BLaER1 treated with 17β-estradiol and CSF1 and Interleukin-3, amounts not matched to agents 10 nM and 100 nM (cell line): ENCODE measurements at regions not wholly inside any gene's neighbourhood (a gene's known extent, or its start where the extent isn't known, plus 50 kb on each side); places are given as distances from the start of the nearest gene placed in this dataset.

Source experiments
- H3K27ac ChIP-seq, 11 experiments: shearing (Covaris generic); formaldehyde crosslinking; 2 replicates each; pipeline ENCODE4 v1.8.1; 2022
- H3K27me3 ChIP-seq, 11 experiments: shearing (Covaris generic); formaldehyde crosslinking; 2 replicates each; pipeline ENCODE4 v1.8.1; 2022
- H3K36me3 ChIP-seq, 11 experiments: shearing (Covaris generic); formaldehyde crosslinking; 2 replicates each; pipeline ENCODE4 v1.8.1; 2022
- H3K4me1 ChIP-seq, 10 experiments: shearing (Covaris generic); formaldehyde crosslinking; 2 replicates each; pipeline ENCODE4 v1.8.1; 2022
- H3K4me2 ChIP-seq, 11 experiments: shearing (Covaris generic); formaldehyde crosslinking; 2 replicates each; pipeline ENCODE4 v1.8.1; 2022
- H3K4me3 ChIP-seq, 10 experiments: shearing (Covaris generic); formaldehyde crosslinking; 2 replicates each; pipeline ENCODE4 v1.8.1; 2022
- H3K9ac ChIP-seq, 11 experiments: shearing (Covaris generic); formaldehyde crosslinking; 2 replicates each; pipeline ENCODE4 v1.8.1; 2022
- H3K9me3 ChIP-seq, 11 experiments: shearing (Covaris generic); formaldehyde crosslinking; replicated peaks in 1 of 11; 2 replicates each; pipeline ENCODE4 v1.8.1; 2022
- H4K20me1 ChIP-seq, 11 experiments: shearing (Covaris generic); formaldehyde crosslinking; 2 replicates each; pipeline ENCODE4 v1.8.1; 2022
- Cebpa-rat ChIP-seq, 11 experiments: shearing (Covaris generic); IDR thresholded peaks; 2 replicates each; pipeline ENCODE4 v1.8.1; 2022

DNA sequence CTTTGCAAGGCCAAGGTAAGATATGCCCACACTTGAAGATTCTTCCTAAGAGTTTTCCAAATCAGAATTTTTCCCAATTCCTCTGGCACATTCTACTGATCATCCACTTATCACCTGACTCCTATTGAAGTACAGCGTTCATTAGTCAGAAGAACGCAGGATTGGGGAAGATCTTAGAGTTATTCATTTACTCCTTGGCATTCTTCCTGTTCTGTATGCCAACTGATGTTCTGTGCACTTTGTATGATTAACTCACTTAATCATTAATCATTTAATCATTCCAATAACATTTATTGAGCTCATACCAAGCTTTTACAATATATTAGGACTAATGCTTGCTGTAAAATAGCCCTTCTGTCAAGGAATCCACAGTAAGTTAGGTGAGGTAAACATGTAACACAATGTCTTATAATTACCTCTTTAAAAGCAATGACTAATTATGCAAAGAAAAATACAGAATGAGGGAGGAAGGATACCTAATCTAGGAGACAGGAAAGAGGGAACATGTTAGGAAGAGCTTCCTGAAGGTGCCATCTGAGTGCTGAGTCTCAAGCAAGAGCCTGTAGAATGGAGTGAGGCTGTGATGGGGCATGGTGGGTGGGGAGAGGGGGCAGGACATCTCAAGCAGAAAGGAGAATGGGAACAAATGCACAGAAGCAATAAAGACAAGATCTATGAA, 71.1 kb upstream of the DPT start:
- H3K9me3 ChIP-seq: no peaks in the 10 kb centered on the region
- no peak overlapping the region for H3K27ac ChIP-seq
- no peak overlapping the region for H3K4me2 ChIP-seq
- no peak overlapping the region for H3K4me3 ChIP-seq
- no peak overlapping the region for H3K9ac ChIP-seq
- H3K4me1 ChIP-seq: no peaks in the 10 kb centered on the region
- no peaks in the 10 kb centered on the region for H3K27me3 ChIP-seq
- no peak for TF ChIP-seq Cebpa-rat (IDR thresholded peaks at IDR 0.05)
- H3K36me3 ChIP-seq: no peaks in the 10 kb centered on the region
- H4K20me1 ChIP-seq: no peaks in the 10 kb centered on the region

DNA sequence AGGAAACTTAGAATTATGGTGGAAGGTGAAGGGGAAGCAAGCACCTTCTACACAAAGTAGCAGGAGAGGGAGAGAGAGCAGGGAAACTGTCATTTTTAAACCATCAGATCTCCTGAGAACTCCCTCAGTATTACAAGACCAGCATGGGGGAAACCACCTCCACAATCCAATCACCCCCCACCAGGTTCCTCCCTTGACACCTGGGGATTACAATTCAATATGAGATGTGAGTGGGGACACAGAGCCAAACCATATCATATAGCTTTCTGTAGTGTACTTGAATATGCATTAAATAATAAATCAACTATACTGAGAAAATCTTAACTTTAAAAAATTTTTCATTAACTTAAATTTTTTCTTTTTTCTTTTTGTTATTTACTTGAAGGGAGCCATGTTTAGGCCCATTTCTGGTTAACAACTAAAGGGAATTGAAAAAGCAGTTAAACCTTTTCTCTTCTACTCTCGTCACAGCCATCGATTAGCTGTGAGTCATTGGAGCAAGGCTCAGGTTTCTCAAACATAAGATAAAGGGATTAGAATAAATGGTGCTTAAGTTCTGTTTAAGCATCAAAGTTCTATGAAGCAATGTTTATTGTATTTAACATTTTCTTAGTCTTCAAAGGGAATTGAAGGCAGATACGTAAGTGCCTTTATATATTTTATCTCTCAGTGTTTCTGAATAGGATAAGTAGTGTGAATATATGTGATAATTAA, 72.2 kb upstream of the DPT start:
- no peaks in the 10 kb centered on the region for H3K27me3 ChIP-seq
- no peaks in the 10 kb centered on the region for H3K9me3 ChIP-seq
- H3K4me1 ChIP-seq: no peaks in the 10 kb centered on the region
- no peak for TF ChIP-seq Cebpa-rat (IDR thresholded peaks at IDR 0.05)
- H3K9ac ChIP-seq: no peak overlapping the region
- no peaks in the 10 kb centered on the region for H4K20me1 ChIP-seq
- no peak overlapping the region for H3K4me2 ChIP-seq
- no peak overlapping the region for H3K27ac ChIP-seq
- H3K36me3 ChIP-seq: no peaks in the 10 kb centered on the region
- H3K4me3 ChIP-seq: no peak overlapping the region

GRCh38 chr1:168803806-168804510, 75.0 kb upstream of the DPT start:
- Histone ChIP-seq H3K27ac (no peak overlapping the region), H3K9ac (no peak overlapping the region), H3K4me2 (no peak overlapping the region), H3K4me1 (no peaks in the 10 kb centered on the region), H3K9me3 (no peaks in the 10 kb centered on the region), H3K27me3 (no peaks in the 10 kb centered on the region), H4K20me1 (no peaks in the 10 kb centered on the region), H3K36me3 (no peaks in the 10 kb centered on the region), H3K4me3 (no peak overlapping the region)
- no peak for TF ChIP-seq Cebpa-rat (IDR thresholded peaks at IDR 0.05)

DNA sequence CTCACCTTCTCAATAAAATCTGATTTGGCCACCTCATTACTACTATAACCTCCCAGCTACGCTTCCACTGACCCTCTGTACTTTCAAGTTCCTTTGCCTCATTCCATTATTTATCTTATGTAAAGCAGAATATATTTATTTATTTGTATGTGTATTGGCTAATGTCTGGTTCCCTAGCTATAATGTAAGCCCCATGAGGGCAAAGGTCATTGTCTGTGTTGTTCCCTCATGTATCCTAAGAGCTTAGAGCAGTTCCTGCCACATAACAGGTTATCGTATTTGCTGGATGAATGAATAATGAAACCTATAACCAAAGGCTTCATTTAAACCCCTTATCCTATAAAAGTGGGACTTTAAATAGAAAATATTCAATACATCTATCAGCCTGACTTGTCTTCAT, 77.9 kb upstream of the DPT start:
- Histone ChIP-seq H4K20me1 (no peaks in the 10 kb centered on the region), H3K4me1 (no peaks in the 10 kb centered on the region), H3K4me2 (no peak overlapping the region), H3K27ac (no peak overlapping the region), H3K27me3 (no peaks in the 10 kb centered on the region), H3K36me3 (no peaks in the 10 kb centered on the region), H3K9ac (no peak overlapping the region), H3K4me3 (no peak overlapping the region), H3K9me3 (no peaks in the 10 kb centered on the region)
- no peak for TF ChIP-seq Cebpa-rat (IDR thresholded peaks at IDR 0.05)

GRCh38 chr1:168811176-168811575, 82.2 kb upstream of the DPT start:
- H4K20me1 ChIP-seq: no peaks in the 10 kb centered on the region
- no peaks in the 10 kb centered on the region for H3K9me3 ChIP-seq
- TF ChIP-seq Cebpa-rat (IDR thresholded peaks at IDR 0.05): no peak
- H3K4me1 ChIP-seq: no peaks in the 10 kb centered on the region
- H3K27me3 ChIP-seq: no peaks in the 10 kb centered on the region
- H3K27ac ChIP-seq: no peak overlapping the region
- no peak overlapping the region for H3K9ac ChIP-seq
- no peak overlapping the region for H3K4me3 ChIP-seq
- no peaks in the 10 kb centered on the region for H3K36me3 ChIP-seq
- H3K4me2 ChIP-seq: no peak overlapping the region

GRCh38 chr1:168819668-168820067, 90.7 kb upstream of the DPT start:
- H3K4me3 ChIP-seq: no peak overlapping the region
- TF ChIP-seq Cebpa-rat (IDR thresholded peaks at IDR 0.05): no peak
- H3K9me3 ChIP-seq: no peaks in the 10 kb centered on the region
- no peaks in the 10 kb centered on the region for H3K27me3 ChIP-seq
- no peak overlapping the region for H3K4me2 ChIP-seq
- no peak overlapping the region for H3K27ac ChIP-seq
- no peaks in the 10 kb centered on the region for H4K20me1 ChIP-seq
- H3K9ac ChIP-seq: no peak overlapping the region
- no peaks in the 10 kb centered on the region for H3K4me1 ChIP-seq
- no peaks in the 10 kb centered on the region for H3K36me3 ChIP-seq

GRCh38 chr1:168821434-168821833, 92.4 kb upstream of the DPT start:
- Histone ChIP-seq H3K4me3 (no peak overlapping the region), H3K9ac (no peak overlapping the region), H3K36me3 (no peaks in the 10 kb centered on the region), H3K27ac (no peak overlapping the region), H4K20me1 (no peaks in the 10 kb centered on the region), H3K4me2 (no peak overlapping the region), H3K9me3 (no peaks in the 10 kb centered on the region), H3K27me3 (no peaks in the 10 kb centered on the region), H3K4me1 (no peaks in the 10 kb centered on the region)
- no peak for TF ChIP-seq Cebpa-rat (IDR thresholded peaks at IDR 0.05)

- Histone ChIP-seq H3K4me1 (no peaks in the 10 kb centered on the region), H3K4me3 (no peak overlapping the region), H3K36me3 (no peaks in the 10 kb centered on the region), H4K20me1 (no peaks in the 10 kb centered on the region), H3K9ac (no peak overlapping the region), H3K4me2 (no peak overlapping the region), H3K27ac (no peak overlapping the region), H3K27me3 (no peaks in the 10 kb centered on the region), H3K9me3 (no peaks in the 10 kb centered on the region)
- no peak for TF ChIP-seq Cebpa-rat (IDR thresholded peaks at IDR 0.05)
These were observed 93.9 kb upstream of the DPT start for GRCh38 chr1:168822911-168823310.

DNA sequence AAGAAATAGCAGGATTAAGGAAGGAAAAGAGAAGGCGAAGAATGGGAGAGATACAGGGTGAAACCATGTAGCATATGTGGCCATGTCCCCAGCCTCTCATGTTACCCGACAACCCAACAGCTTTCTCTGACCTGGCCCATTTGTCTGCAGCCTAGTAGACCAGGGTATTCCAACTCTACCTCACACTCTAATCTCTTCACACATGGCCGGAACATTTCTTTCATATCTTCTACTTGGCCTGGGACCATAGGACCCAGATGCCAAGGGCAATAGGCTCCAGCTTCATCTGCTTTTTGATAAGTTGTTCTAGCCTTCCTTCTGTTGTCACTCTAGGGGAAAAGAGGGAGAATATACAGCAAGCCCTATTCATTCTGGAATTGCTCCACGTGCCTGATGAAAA, 95.0 kb upstream of the DPT start:
- TF ChIP-seq Cebpa-rat (IDR thresholded peaks at IDR 0.05): no peak
- Histone ChIP-seq H3K27ac (no peak overlapping the region), H3K4me3 (no peak overlapping the region), H3K4me2 (no peak overlapping the region), H3K4me1 (no peaks in the 10 kb centered on the region), H4K20me1 (no peaks in the 10 kb centered on the region), H3K27me3 (no peaks in the 10 kb centered on the region), H3K36me3 (no peaks in the 10 kb centered on the region), H3K9me3 (no peaks in the 10 kb centered on the region), H3K9ac (no peak overlapping the region)
